ENCODE measurements at regions not wholly inside any gene's neighbourhood (a gene's known extent, or its start where the extent isn't known, plus 50 kb on each side); places are given as distances from the start of the nearest gene placed in this dataset.

- H3K9me3 ChIP-seq = no peaks in the 10 kb centered on the region
- H3K27me3 ChIP-seq (replicated peaks; ENCODE audit: insufficient read depth) = no peaks in the 10 kb centered on the region
- no peak overlapping the region for H3K27ac ChIP-seq
- H3K4me1 ChIP-seq (ENCODE audit: control insufficient read depth in 1 of 2, low read depth in 2 of 2) = no peaks in the 10 kb centered on the region
- DNase-seq (ENCODE audit: low spot score) (no peak), ATAC-seq (ENCODE audit: insufficient number of reproducible peaks, low FRiP score, low read depth) (no peak)
- no peaks in the 10 kb centered on the region for H3K36me3 ChIP-seq
- no peak overlapping the region for H3K4me3 ChIP-seq
- no peak for TF ChIP-seq CTCF (IDR thresholded peaks at IDR 0.05)
Observed at GRCh38 chr2:149953627-149954026, 366.1 kb upstream of the MMADHC start.

GRCh38 chr2:149931486-149931885, 343.9 kb upstream of the MMADHC start:
- no peak for ATAC-seq (ENCODE audit: insufficient number of reproducible peaks, low FRiP score, low read depth)
- no peaks in the 10 kb centered on the region for H3K4me1 ChIP-seq (ENCODE audit: control insufficient read depth in 1 of 2, low read depth in 2 of 2)
- TF ChIP-seq CTCF (IDR thresholded peaks at IDR 0.05) = no peak
- H3K27me3 ChIP-seq (replicated peaks; ENCODE audit: insufficient read depth) = no peaks in the 10 kb centered on the region
- H3K27ac ChIP-seq = no peak overlapping the region
- H3K36me3 ChIP-seq = no peaks in the 10 kb centered on the region
- DNase-seq (ENCODE audit: low spot score) = no peak
- no peaks in the 10 kb centered on the region for H3K9me3 ChIP-seq
- no peak overlapping the region for H3K4me3 ChIP-seq

GRCh38 chr2:149928011-149928410, 340.4 kb upstream of the MMADHC start:
- H3K36me3 ChIP-seq = no peaks in the 10 kb centered on the region
- no peak for TF ChIP-seq CTCF (IDR thresholded peaks at IDR 0.05)
- H3K27ac ChIP-seq = no peak overlapping the region
- ATAC-seq (ENCODE audit: insufficient number of reproducible peaks, low FRiP score, low read depth) (no peak), DNase-seq (ENCODE audit: low spot score) (no peak)
- no peaks in the 10 kb centered on the region for H3K4me1 ChIP-seq (ENCODE audit: control insufficient read depth in 1 of 2, low read depth in 2 of 2)
- no peak overlapping the region for H3K4me3 ChIP-seq
- H3K27me3 ChIP-seq (replicated peaks; ENCODE audit: insufficient read depth) = no peaks in the 10 kb centered on the region
- H3K9me3 ChIP-seq = no peaks in the 10 kb centered on the region

GRCh38 chr2:149926149-149926548, 338.6 kb upstream of the MMADHC start:
- ATAC-seq (ENCODE audit: insufficient number of reproducible peaks, low FRiP score, low read depth) (no peak), DNase-seq (ENCODE audit: low spot score) (no peak)
- H3K4me1 ChIP-seq (ENCODE audit: control insufficient read depth in 1 of 2, low read depth in 2 of 2) = no peaks in the 10 kb centered on the region
- TF ChIP-seq CTCF (IDR thresholded peaks at IDR 0.05) = no peak
- H3K27me3 ChIP-seq (replicated peaks; ENCODE audit: insufficient read depth) = no peaks in the 10 kb centered on the region
- H3K4me3 ChIP-seq = no peak overlapping the region
- no peaks in the 10 kb centered on the region for H3K36me3 ChIP-seq
- H3K27ac ChIP-seq = no peak overlapping the region
- no peaks in the 10 kb centered on the region for H3K9me3 ChIP-seq

- Histone ChIP-seq H3K27me3 (replicated peaks; ENCODE audit: insufficient read depth) (no peaks in the 10 kb centered on the region), H3K36me3 (no peaks in the 10 kb centered on the region), H3K27ac (no peak overlapping the region), H3K9me3 (no peaks in the 10 kb centered on the region), H3K4me3 (no peak overlapping the region), H3K4me1 (ENCODE audit: control insufficient read depth in 1 of 2, low read depth in 2 of 2) (no peaks in the 10 kb centered on the region)
- no peak for ATAC-seq (ENCODE audit: insufficient number of reproducible peaks, low FRiP score, low read depth)
- no peak for TF ChIP-seq CTCF (IDR thresholded peaks at IDR 0.05)
- DNase-seq (ENCODE audit: low spot score) = no peak
Observed at GRCh38 chr2:149924549-149925213, 337.1 kb upstream of the MMADHC start.

Data from thoracic aorta (tissue), 2 donors.